Left ventricle myocardium inferior (tissue), 1 donor: ENCODE measurements at regions not wholly inside any gene's neighbourhood (a gene's known extent, or its start where the extent isn't known, plus 50 kb on each side); places are given as distances from the start of the nearest gene placed in this dataset.

ENCODE experiments used
- DNase-seq: peaks from one replicate; pipeline ENCODE4 v3.0.0-alpha.2; 2020
- H3K27ac ChIP-seq: fragments of 200-600 bp; replicated peaks from 2 replicates; pipeline ENCODE4 v1.8.0; 2021
- H3K27me3 ChIP-seq: fragments of 200-600 bp; 2 replicates; pipeline ENCODE4 v1.8.0; 2021; ENCODE audit warnings: low read depth
- H3K36me3 ChIP-seq: fragments of 200-600 bp; 2 replicates; pipeline ENCODE4 v1.8.0; 2021
- H3K4me1 ChIP-seq: fragments of 200-600 bp; 2 replicates; pipeline ENCODE4 v1.8.0; 2021
- H3K4me3 ChIP-seq: fragments of 200-600 bp; 2 replicates; pipeline ENCODE4 v1.8.0; 2021; ENCODE audit warnings: mild to moderate bottlenecking, moderate library complexity
- H3K9me3 ChIP-seq: fragments of 200-600 bp; replicated peaks from 2 replicates; pipeline ENCODE4 v1.8.0; 2021
- intact Hi-C: fragments of 100-400 bp; cut with micrococcal nuclease; formaldehyde crosslinking; loops from one replicate; pipeline ENCODE4 v1.11.0; 2022
- TF ChIP-seq, protein P1 (sequence below): fragments of 200-600 bp; IDR thresholded peaks from 2 replicates; pipeline ENCODE4 v1.8.0; 2021; ENCODE audit warnings: antibody characterized with exemption, mild to moderate bottlenecking, borderline replicate concordance
- donor health status: DM: no; HTN: yes; CAD: no; lungs with severe emphysema.

DNA sequence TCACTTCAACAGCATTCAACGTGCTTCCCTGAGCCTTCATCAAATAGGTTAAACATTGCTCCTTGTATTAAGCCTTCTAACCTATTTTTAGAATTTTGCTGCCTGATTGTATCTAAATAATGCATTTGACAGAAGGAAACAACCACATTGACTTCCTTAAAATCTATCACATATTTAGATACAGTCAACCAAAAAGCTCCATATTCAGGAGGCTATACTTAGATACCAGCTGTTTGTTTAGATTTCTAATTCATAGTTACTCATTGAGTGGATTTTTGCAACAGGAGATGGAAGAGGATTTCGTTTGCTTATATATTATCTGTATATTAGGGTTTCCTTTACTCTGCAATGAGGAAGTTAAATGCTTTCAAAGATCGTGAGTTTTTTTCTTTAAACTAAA is 241.1 kb upstream of the PPP1R2C start:
- no peak overlapping the region for H3K4me3 ChIP-seq
- no peaks in the 10 kb centered on the region for H3K9me3 ChIP-seq
- TF ChIP-seq, protein P1, sequence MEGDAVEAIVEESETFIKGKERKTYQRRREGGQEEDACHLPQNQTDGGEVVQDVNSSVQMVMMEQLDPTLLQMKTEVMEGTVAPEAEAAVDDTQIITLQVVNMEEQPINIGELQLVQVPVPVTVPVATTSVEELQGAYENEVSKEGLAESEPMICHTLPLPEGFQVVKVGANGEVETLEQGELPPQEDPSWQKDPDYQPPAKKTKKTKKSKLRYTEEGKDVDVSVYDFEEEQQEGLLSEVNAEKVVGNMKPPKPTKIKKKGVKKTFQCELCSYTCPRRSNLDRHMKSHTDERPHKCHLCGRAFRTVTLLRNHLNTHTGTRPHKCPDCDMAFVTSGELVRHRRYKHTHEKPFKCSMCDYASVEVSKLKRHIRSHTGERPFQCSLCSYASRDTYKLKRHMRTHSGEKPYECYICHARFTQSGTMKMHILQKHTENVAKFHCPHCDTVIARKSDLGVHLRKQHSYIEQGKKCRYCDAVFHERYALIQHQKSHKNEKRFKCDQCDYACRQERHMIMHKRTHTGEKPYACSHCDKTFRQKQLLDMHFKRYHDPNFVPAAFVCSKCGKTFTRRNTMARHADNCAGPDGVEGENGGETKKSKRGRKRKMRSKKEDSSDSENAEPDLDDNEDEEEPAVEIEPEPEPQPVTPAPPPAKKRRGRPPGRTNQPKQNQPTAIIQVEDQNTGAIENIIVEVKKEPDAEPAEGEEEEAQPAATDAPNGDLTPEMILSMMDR, result no peak
- intact Hi-C loops, result no loop called here
- no peaks in the 10 kb centered on the region for H3K27me3 ChIP-seq
- no peak for DNase-seq
- H3K4me1 ChIP-seq, result no peaks in the 10 kb centered on the region
- H3K27ac ChIP-seq, result no peak overlapping the region
- H3K36me3 ChIP-seq, result no peaks in the 10 kb centered on the region

DNA sequence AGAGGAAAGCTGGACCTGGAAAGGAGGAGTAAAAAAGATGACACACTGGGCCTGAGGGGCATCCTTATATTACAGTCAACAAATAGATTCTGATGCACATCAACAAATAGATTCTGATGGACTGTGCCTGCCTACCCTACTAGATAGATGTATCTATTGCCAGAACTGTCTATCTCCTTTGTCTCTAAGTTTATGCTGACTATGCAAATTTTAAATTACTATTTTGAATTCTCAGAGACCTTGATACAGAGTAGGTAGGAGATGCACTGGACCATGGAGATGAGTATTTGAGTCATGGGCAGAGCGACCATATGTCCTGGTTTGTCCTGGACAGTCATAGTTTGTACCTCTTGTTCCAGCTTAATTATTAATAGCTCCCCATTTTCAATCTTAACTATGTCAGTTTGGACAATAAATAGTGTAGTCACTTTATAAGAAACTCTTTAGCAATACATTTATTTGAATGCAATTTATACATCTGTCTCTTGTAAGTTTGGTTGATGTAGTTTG is 247.9 kb upstream of the PPP1R2C start:
- Histone ChIP-seq H3K4me3 (no peak overlapping the region), H3K36me3 (no peaks in the 10 kb centered on the region), H3K27ac (no peak overlapping the region), H3K9me3 (peaks cover 6% of the 10 kb centered on the region), H3K27me3 (no peaks in the 10 kb centered on the region), H3K4me1 (no peaks in the 10 kb centered on the region)
- intact Hi-C loops, result no loop called here
- DNase-seq, result no peak
- TF ChIP-seq, protein P1, result no peak

DNA sequence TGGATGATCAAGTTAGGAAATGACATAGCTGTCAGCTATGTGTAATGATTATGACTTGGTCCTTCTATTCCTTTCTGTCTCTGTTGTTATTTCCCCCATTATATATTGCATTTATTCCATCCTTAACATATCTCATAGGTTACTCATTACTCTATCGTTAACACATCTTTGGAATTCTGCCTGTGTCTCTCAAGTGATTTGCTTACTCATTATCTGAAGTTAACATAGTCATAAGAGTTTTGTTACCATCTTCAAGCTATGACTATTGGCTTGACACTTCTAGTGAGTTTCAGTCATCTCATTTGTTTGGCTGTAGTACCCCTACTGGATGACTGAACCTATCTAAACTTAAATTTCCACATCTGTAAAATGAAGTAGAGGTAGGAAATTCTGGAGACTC is 286.1 kb upstream of the PPP1R2C start:
- DNase-seq, result no peak
- intact Hi-C loops, result no loop called here
- Histone ChIP-seq H3K27ac (no peak overlapping the region), H3K4me3 (no peak overlapping the region), H3K9me3 (no peaks in the 10 kb centered on the region), H3K36me3 (no peaks in the 10 kb centered on the region), H3K4me1 (no peaks in the 10 kb centered on the region), H3K27me3 (no peaks in the 10 kb centered on the region)
- TF ChIP-seq, protein P1, result no peak

DNA sequence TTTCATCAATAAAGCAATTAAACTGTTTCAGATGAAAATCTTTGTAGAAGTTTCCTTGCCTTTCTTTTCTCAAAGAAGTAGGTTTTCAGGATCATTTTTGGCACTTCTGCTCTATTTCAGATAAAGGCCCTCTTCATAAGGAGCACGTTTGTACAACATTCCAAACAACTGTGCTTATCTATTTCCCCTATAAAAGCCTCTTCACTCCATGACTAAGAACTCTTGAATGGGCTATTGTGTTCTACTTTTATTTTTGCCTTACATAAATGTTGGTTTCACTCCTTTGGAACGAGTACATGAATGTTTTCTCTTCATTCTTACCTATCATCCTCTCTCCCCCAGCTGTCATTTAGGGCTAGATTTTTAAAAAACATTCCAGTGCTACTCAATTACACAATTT is 288.0 kb upstream of the PPP1R2C start:
- Histone ChIP-seq H3K4me1 (no peaks in the 10 kb centered on the region), H3K9me3 (no peaks in the 10 kb centered on the region), H3K27ac (no peak overlapping the region), H3K36me3 (no peaks in the 10 kb centered on the region), H3K27me3 (no peaks in the 10 kb centered on the region), H3K4me3 (no peak overlapping the region)
- TF ChIP-seq, protein P1, result no peak
- no peak for DNase-seq
- intact Hi-C loops, result no loop called here

DNA sequence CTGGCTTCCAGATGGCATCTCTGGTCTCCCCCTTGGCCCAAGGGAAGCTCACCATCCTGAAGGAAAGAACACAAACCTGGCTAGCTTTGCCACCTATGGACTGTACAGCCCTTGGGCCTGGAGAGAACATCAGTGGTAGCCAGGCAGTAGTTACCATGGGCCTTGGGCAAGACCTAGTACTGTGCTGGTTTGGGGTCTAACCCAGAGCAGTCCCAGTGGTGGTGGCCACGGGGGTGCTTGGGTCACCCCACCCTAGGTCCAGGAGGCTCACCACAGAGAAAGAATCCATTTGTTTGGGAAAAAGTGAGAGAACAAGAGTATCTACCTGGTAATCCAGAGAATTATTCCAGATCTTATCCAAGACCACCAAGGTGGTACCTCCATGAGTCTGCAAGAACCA is 290.7 kb upstream of the PPP1R2C start:
- no peaks in the 10 kb centered on the region for H3K9me3 ChIP-seq

More for the DNA sequence above, 290.7 kb upstream of the PPP1R2C start:
- TF ChIP-seq, protein P1, result no peak
- DNase-seq, result no peak
- intact Hi-C loops, result no loop called here
- Histone ChIP-seq H3K4me1 (no peaks in the 10 kb centered on the region), H3K27me3 (no peaks in the 10 kb centered on the region), H3K36me3 (no peaks in the 10 kb centered on the region), H3K4me3 (no peak overlapping the region), H3K27ac (no peak overlapping the region)
